PC-9 (cell line): ENCODE measurements at regions not wholly inside any gene's neighbourhood (a gene's known extent, or its start where the extent isn't known, plus 50 kb on each side); places are given as distances from the start of the nearest gene placed in this dataset.
A peak's percentile ranks its signal among the peaks of the same experiment; 100 is the strongest.

ENCODE experiments used
- BruUV-seq: library from RNA; stranded (reverse); fragments of 400-500 nt; replicated peaks from 2 replicates; lab custom pipeline; 2021; lab: Mats Ljungman, UMichigan
- CTCF ChIA-PET: fragments of 300-600 bp; sonication (Branson Sonifier 250); formaldehyde crosslinking; loops from one replicate; lab custom pipeline; 2022; ENCODE audit warnings: antibody characterized with exemption; lab: Charles Lee
- POLR2A ChIA-PET: fragments of 300-600 bp; sonication (Branson Sonifier 250); formaldehyde crosslinking; loops from one replicate; lab custom pipeline; 2022; ENCODE audit warnings: antibody characterized with exemption; ENCODE audit not compliant: unreplicated experiment; lab: Charles Lee
- DNase-seq, 2 experiments: peaks; one replicate each; pipeline versions ENCODE4 v3.0.0 to v3.0.0-alpha.2; 2015 to 2022; ENCODE audit warnings: mixed read lengths in 1 of 2
- H2AFZ ChIP-seq: fragments of 200-600 bp; sonication (generic); 2 replicates; pipeline ENCODE4 v1.8.1; 2017; ENCODE audit warnings: antibody characterized with exemption
- H3F3A ChIP-seq: fragments of 200-600 bp; sonication (generic); 2 replicates; pipeline ENCODE4 v1.8.1; 2017; ENCODE audit warnings: antibody characterized with exemption, mild to moderate bottlenecking, low read depth; ENCODE audit not compliant: insufficient read depth
- H3K27ac ChIP-seq: fragments of 200-600 bp; sonication (generic); 2 replicates; pipeline ENCODE4 v1.6.1; 2016; ENCODE audit warnings: mixed run types
- H3K27me3 ChIP-seq: fragments of 200-600 bp; sonication (generic); 2 replicates; pipeline ENCODE4 v1.6.1; 2016; ENCODE audit warnings: low read depth, mixed run types; ENCODE audit not compliant: insufficient read depth
- H3K36me3 ChIP-seq: fragments of 200-600 bp; sonication (generic); 2 replicates; pipeline ENCODE4 v1.6.1; 2016; ENCODE audit warnings: low read depth, mixed run types
- H3K4me1 ChIP-seq: fragments of 200-600 bp; sonication (generic); replicated peaks from 2 replicates; pipeline ENCODE4 v1.6.1; 2016; ENCODE audit warnings: mixed run types; ENCODE audit not compliant: insufficient read depth
- H3K4me2 ChIP-seq: fragments of 200-600 bp; sonication (generic); 2 replicates; pipeline ENCODE4 v1.6.1; 2017; ENCODE audit warnings: mixed run types
- H3K4me3 ChIP-seq: fragments of 200-600 bp; sonication (generic); 2 replicates; pipeline ENCODE4 v1.6.1; 2016; ENCODE audit warnings: mixed run types
- H3K79me2 ChIP-seq: fragments of 200-600 bp; sonication (generic); 2 replicates; pipeline ENCODE4 v1.6.1; 2017; ENCODE audit warnings: low read depth, mixed run types
- H3K9me2 ChIP-seq: fragments of 200-600 bp; sonication (generic); 2 replicates; pipeline ENCODE4 v1.8.1; 2017; ENCODE audit warnings: mild to moderate bottlenecking; ENCODE audit not compliant: insufficient read depth
- H3K9me3 ChIP-seq: fragments of 200-600 bp; sonication (generic); 2 replicates; pipeline ENCODE4 v1.8.1; 2016; ENCODE audit warnings: low read depth; ENCODE audit not compliant: insufficient read depth
- H4K20me1 ChIP-seq: fragments of 200-600 bp; sonication (generic); 2 replicates; pipeline ENCODE4 v1.8.1; 2017; ENCODE audit not compliant: insufficient read depth
- EZH2 ChIP-seq: fragments of 200-600 bp; sonication (generic); IDR thresholded peaks from 2 replicates; pipeline ENCODE4 v1.8.0; 2017; ENCODE audit warnings: antibody characterized with exemption, low read depth
- intact Hi-C: fragments of 100-400 bp; cut with micrococcal nuclease; formaldehyde crosslinking; loops from one replicate; pipeline ENCODE4 v1.10.0; 2022; ENCODE audit not compliant: unreplicated experiment
- TF ChIP-seq, protein P1 (sequence below): fragments of 200-600 bp; sonication (generic); conservative IDR thresholded peaks from 2 replicates; pipeline ENCODE4 v1.6.1; 2017; ENCODE audit warnings: mixed run types, antibody characterized with exemption, mild to moderate bottlenecking, moderate library complexity

- Histone ChIP-seq H3K36me3 (no peaks in the 10 kb centered on the region), H3K9me2 (no peaks in the 10 kb centered on the region), H3K27ac (no peak overlapping the region), H2AFZ (no peak overlapping the region), H3K4me1 (no peaks in the 10 kb centered on the region), H4K20me1 (no peaks in the 10 kb centered on the region), H3K4me2 (no peak overlapping the region), H3F3A (no peaks in the 10 kb centered on the region), H3K4me3 (no peak overlapping the region), H3K79me2 (no peaks in the 10 kb centered on the region), H3K9me3 (no peaks in the 10 kb centered on the region), H3K27me3 (no peaks in the 10 kb centered on the region)
- ChIA-PET CTCF (no interaction called here), POLR2A (no interaction called here)
- no TSS peak for BruUV-seq
- intact Hi-C loops, result no loop called here
- no peak for TF ChIP-seq EZH2
- TF ChIP-seq, protein P1, sequence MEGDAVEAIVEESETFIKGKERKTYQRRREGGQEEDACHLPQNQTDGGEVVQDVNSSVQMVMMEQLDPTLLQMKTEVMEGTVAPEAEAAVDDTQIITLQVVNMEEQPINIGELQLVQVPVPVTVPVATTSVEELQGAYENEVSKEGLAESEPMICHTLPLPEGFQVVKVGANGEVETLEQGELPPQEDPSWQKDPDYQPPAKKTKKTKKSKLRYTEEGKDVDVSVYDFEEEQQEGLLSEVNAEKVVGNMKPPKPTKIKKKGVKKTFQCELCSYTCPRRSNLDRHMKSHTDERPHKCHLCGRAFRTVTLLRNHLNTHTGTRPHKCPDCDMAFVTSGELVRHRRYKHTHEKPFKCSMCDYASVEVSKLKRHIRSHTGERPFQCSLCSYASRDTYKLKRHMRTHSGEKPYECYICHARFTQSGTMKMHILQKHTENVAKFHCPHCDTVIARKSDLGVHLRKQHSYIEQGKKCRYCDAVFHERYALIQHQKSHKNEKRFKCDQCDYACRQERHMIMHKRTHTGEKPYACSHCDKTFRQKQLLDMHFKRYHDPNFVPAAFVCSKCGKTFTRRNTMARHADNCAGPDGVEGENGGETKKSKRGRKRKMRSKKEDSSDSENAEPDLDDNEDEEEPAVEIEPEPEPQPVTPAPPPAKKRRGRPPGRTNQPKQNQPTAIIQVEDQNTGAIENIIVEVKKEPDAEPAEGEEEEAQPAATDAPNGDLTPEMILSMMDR, result no peak
- peak in 1 of 2 experiments; percentile 53 for DNase-seq
These were observed 105.0 kb downstream of the ACTL7B start for GRCh38 chr9:108750661-108751215.

DNA sequence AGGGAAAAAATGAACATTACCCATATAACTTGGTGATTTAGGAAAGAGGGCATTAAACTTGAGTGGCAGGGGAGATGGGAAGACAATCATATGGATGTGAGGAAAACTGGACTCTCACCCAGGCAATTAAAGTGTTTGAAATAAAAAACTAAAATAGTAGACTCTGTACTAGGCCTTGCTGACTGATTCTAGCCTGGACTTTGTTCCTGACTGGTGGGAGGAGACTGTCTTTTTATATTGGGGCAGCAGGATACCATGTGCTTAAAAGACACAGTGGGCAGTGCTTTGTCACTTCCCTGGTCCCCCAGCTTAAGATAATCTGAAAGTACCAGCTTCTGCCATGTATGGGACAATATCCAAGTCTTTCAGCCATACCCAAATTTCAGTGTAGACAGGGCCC lies 107.0 kb downstream of the ACTL7B start:
- no peaks in the 10 kb centered on the region for H3K9me3 ChIP-seq
- no peak overlapping the region for H3K4me3 ChIP-seq
- ChIA-PET CTCF (no interaction called here), POLR2A (no interaction called here)
- no peak overlapping the region for H2AFZ ChIP-seq
- no peaks in the 10 kb centered on the region for H3K9me2 ChIP-seq
- DNase-seq, result no peak
- TF ChIP-seq, protein P1, result no peak
- no peak for TF ChIP-seq EZH2
- no peak overlapping the region for H3K27ac ChIP-seq
- intact Hi-C loops, result no loop called here
- H3F3A ChIP-seq, result no peaks in the 10 kb centered on the region
- no peak overlapping the region for H3K4me2 ChIP-seq
- H3K27me3 ChIP-seq, result no peaks in the 10 kb centered on the region
- H4K20me1 ChIP-seq, result no peaks in the 10 kb centered on the region
- no peaks in the 10 kb centered on the region for H3K4me1 ChIP-seq
- H3K36me3 ChIP-seq, result no peaks in the 10 kb centered on the region
- no peaks in the 10 kb centered on the region for H3K79me2 ChIP-seq
- no TSS peak for BruUV-seq

DNA sequence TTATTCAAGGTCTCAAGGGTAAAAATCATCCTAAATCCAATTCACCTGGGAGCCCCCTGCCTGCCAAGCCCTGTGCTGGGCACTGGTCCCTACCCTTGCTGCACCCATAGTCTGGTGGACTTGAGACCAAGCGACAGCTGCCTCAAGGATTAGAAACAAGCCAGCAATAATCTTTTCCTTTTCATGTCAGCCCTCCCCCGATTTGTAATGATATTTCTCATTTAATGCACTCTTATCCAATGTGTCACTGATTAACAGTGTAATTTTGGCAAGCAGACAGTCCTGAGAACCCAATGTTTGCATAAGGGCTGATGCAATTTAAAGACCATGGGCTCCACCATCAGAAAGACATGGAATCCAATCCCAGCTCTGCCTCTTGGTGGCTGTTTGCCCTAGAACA lies 108.9 kb downstream of the ACTL7B start:
- Histone ChIP-seq H3K4me2 (no peak overlapping the region), H2AFZ (no peak overlapping the region), H4K20me1 (no peaks in the 10 kb centered on the region), H3K27ac (no peak overlapping the region), H3K27me3 (no peaks in the 10 kb centered on the region), H3K36me3 (no peaks in the 10 kb centered on the region), H3F3A (no peaks in the 10 kb centered on the region), H3K79me2 (no peaks in the 10 kb centered on the region), H3K4me1 (no peaks in the 10 kb centered on the region), H3K9me3 (no peaks in the 10 kb centered on the region), H3K4me3 (no peak overlapping the region), H3K9me2 (no peaks in the 10 kb centered on the region)
- intact Hi-C loops, result no loop called here
- CTCF ChIA-PET, result no interaction called here
- BruUV-seq, result no TSS peak
- no peak for DNase-seq
- TF ChIP-seq, protein P1, result no peak
- TF ChIP-seq EZH2, result no peak
- POLR2A ChIA-PET, result no interaction called here
